Omental fat pad (tissue), 3 donors: ENCODE measurements at regions not wholly inside any gene's neighbourhood (a gene's known extent, or its start where the extent isn't known, plus 50 kb on each side); places are given as distances from the start of the nearest gene placed in this dataset.

Experiments used
- ATAC-seq: fragments of 150-250 bp; one replicate; pipeline ENCODE4 v1.9.1; 2016; ENCODE audit warnings: mild to moderate bottlenecking, moderate library complexity; ENCODE audit not compliant: low FRiP score
- DNase-seq: peaks from one replicate; pipeline ENCODE4 v3.0.0-alpha.2; 2019; ENCODE audit warnings: low spot score
- CTCF ChIP-seq, 3 donors: fragments of 450-650 bp; IDR thresholded peaks; one replicate each; pipeline ENCODE4 v1.5.1; 2016 to 2017; ENCODE audit warnings: antibody characterized with exemption in 3 of 3, mild to moderate bottlenecking in 3 of 3, moderate library complexity in 2 of 3

- TF ChIP-seq CTCF (IDR thresholded peaks at IDR 0.05) = no peak
- ATAC-seq = no peak
- no peak for DNase-seq
These were observed 186.9 kb upstream of the UBL3 start for GRCh38 chr13:30037306-30037705.

DNA sequence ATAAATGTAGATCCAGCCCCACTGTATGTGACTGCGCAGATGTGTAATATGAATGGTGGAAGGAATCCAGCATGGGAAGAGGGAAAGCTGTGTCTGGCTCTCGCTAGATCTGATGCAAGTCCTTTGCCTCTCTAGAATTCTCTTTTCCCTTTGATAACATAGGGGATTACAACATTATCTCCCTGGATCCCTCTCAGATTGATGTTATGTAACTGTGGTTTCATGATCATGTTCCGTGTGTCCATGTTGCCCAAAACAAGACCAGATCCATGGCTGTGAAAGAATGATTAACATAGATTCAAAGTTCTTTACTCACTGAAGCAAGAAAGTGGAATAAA, 184.0 kb upstream of the UBL3 start:
- DNase-seq (no peak), ATAC-seq (no peak)
- TF ChIP-seq CTCF (IDR thresholded peaks at IDR 0.05) = no peak

DNA sequence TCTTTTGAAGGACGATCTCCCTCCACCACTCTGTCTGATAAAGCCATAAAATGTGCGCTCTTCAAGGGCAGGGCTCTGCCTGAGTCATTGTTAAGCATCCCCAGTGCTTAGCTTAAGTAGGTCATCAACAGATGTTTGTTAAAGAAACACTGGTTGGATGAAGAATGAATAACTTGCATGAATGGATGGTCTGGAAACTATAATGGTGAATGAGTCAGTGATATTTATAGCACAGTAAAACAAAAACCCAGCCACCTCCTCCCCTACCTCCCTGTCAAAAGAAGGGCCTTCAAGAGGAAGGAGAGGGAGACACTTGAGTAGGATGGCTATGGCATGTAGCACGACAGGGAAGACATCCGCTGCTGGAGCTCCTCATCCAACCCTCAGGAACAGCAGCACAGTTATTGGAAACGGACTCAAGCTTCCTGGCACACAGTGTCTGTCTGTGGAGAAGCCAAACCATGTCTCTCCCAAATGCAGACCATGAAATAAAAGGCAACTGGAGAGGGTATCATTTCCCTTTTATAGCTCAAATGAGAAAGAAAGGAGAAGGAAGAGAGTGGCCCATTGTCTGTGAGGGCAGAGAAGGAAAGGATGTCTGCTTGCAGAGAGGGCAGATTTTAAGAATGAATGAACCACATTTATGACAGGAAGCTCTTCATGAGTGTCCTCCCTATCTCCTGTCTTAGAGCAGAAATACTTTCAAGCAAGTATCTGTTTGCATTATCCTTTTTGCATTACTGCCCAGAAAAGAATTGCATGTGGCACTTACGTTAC, 183.5 kb upstream of the UBL3 start:
- DNase-seq (no peak), ATAC-seq (no peak)
- TF ChIP-seq CTCF (IDR thresholded peaks at IDR 0.05) = no peak

- no peak for DNase-seq
- TF ChIP-seq CTCF (IDR thresholded peaks at IDR 0.05) = no peak
- no peak for ATAC-seq
These were observed 181.8 kb upstream of the UBL3 start for GRCh38 chr13:30032263-30032662.

- ATAC-seq (no peak), DNase-seq (no peak)
- no peak for TF ChIP-seq CTCF (IDR thresholded peaks at IDR 0.05)
These were observed 181.1 kb upstream of the UBL3 start for GRCh38 chr13:30031488-30031887.

GRCh38 chr13:30030141-30030750, 179.8 kb upstream of the UBL3 start:
- ATAC-seq (no peak), DNase-seq (no peak)
- no peak for TF ChIP-seq CTCF (IDR thresholded peaks at IDR 0.05)
